Colonic mucosa (tissue), 4 donors: ENCODE measurements at regions not wholly inside any gene's neighbourhood (a gene's known extent, or its start where the extent isn't known, plus 50 kb on each side); places are given as distances from the start of the nearest gene placed in this dataset.

ENCODE experiments used
- DNase-seq: peaks from one replicate; pipeline ENCODE4 v3.0.0-alpha.2; 2020
- H3K27ac ChIP-seq: fragments of 200-600 bp; one replicate; pipeline ENCODE4 v1.8.0; 2021
- H3K27me3 ChIP-seq: fragments of 200-600 bp; one replicate; pipeline ENCODE4 v1.8.0; 2021
- H3K36me3 ChIP-seq: fragments of 200-600 bp; one replicate; pipeline ENCODE4 v1.8.0; 2021
- H3K4me1 ChIP-seq: fragments of 200-600 bp; one replicate; pipeline ENCODE4 v1.8.0; 2021; ENCODE audit warnings: mild to moderate bottlenecking
- H3K4me3 ChIP-seq: fragments of 200-600 bp; one replicate; pipeline ENCODE4 v1.8.0; 2021
- H3K9ac ChIP-seq, 2 donors: one replicate each; pipeline ENCODE4 v1.7.0; 2013; ENCODE audit warnings: control low read depth in 2 of 2, low read depth in 2 of 2, low read length in 2 of 2
- H3K9me3 ChIP-seq: fragments of 200-600 bp; one replicate; pipeline ENCODE4 v1.8.0; 2021
- intact Hi-C: fragments of 100-400 bp; cut with DNase I; formaldehyde crosslinking; loops from one replicate; pipeline ENCODE4 v1.14.1; 2022
- TF ChIP-seq, protein P1 (sequence below): fragments of 200-600 bp; IDR thresholded peaks from one replicate; pipeline ENCODE4 v1.8.0; 2022; ENCODE audit warnings: antibody characterized with exemption, mild to moderate bottlenecking
- donor health status: healthy.
- donor health status: DM: no; HTN: no; CAD: no.
- donor health status: DM: no; HTN: no; CAD: no.

DNA sequence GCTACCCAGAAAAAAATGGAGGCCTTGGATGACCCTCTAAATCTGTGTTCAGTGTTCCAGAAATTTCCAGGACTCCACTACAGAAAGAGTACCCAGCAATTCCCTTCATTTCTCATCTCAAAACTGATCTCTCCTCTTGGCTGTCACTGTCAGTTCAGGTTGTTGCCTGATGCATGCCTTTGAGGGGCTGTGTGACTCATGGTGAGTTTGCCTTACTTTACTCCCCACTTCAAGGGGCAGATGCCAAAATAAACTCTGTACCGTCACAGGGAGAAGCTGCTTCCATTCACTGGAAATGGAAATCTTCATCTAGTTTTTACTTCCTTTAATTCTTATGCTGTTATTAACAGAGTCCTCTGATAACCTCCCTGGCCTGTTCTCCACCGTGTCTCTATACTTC lies 1075.0 kb downstream of the DIAPH3 start:
- no peak for DNase-seq
- no peaks in the 10 kb centered on the region for H3K27me3 ChIP-seq
- no peaks in the 10 kb centered on the region for H3K4me1 ChIP-seq
- H3K9me3 ChIP-seq, result no peaks in the 10 kb centered on the region
- TF ChIP-seq, protein P1, sequence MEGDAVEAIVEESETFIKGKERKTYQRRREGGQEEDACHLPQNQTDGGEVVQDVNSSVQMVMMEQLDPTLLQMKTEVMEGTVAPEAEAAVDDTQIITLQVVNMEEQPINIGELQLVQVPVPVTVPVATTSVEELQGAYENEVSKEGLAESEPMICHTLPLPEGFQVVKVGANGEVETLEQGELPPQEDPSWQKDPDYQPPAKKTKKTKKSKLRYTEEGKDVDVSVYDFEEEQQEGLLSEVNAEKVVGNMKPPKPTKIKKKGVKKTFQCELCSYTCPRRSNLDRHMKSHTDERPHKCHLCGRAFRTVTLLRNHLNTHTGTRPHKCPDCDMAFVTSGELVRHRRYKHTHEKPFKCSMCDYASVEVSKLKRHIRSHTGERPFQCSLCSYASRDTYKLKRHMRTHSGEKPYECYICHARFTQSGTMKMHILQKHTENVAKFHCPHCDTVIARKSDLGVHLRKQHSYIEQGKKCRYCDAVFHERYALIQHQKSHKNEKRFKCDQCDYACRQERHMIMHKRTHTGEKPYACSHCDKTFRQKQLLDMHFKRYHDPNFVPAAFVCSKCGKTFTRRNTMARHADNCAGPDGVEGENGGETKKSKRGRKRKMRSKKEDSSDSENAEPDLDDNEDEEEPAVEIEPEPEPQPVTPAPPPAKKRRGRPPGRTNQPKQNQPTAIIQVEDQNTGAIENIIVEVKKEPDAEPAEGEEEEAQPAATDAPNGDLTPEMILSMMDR, result no peak
- H3K27ac ChIP-seq, result no peak overlapping the region
- H3K36me3 ChIP-seq, result no peaks in the 10 kb centered on the region
- no peak overlapping the region for H3K9ac ChIP-seq
- no peak overlapping the region for H3K4me3 ChIP-seq
- intact Hi-C loops, result no loop called here

- Histone ChIP-seq H3K9me3 (no peaks in the 10 kb centered on the region), H3K36me3 (no peaks in the 10 kb centered on the region), H3K9ac (no peak overlapping the region), H3K27ac (no peak overlapping the region), H3K4me1 (no peaks in the 10 kb centered on the region), H3K4me3 (no peak overlapping the region), H3K27me3 (no peaks in the 10 kb centered on the region)
- DNase-seq, result no peak
- TF ChIP-seq, protein P1, result no peak
- intact Hi-C loops, result no loop called here
These were observed 1069.5 kb downstream of the DIAPH3 start for GRCh38 chr13:59094181-59094580.

DNA sequence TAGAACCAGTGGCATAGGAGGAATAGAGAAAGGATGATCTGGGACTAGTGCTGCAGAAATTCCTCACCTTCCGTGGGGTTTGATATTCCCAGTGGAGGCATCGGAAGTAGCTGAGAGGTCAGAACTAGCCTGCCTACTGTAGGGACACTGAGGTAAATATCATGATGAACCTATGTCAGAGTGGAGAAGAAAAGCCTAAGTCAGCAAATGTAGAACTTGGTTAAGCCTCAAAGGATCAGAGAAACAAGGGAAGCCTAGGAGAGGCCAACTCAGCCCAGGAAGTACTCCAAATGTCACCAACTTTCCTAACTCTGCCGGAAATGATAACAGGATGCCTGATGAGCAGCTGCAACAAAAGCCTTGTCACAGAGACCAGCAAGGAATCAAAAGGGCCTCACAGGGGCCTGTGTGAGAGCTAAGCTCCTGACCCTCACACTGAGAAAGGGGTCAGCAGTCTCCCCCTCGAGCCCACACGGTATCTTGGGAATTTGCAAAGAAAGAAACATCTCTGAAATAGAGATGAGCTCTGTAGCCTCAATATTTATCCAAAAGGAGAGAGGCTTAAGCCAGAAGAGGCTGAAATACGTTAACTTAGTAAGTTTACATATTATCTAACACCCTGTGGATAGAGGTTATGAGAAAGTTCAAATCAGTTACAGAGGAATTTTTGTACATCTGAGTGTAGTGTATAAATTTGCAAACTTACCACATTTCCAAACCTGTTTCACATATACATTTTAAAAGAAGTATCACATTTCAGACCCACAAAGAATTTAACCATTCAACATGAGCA lies 1064.3 kb downstream of the DIAPH3 start:
- Histone ChIP-seq H3K36me3 (no peaks in the 10 kb centered on the region), H3K27ac (no peak overlapping the region), H3K4me1 (no peaks in the 10 kb centered on the region), H3K9me3 (no peaks in the 10 kb centered on the region), H3K9ac (no peak overlapping the region), H3K27me3 (no peaks in the 10 kb centered on the region), H3K4me3 (no peak overlapping the region)
- intact Hi-C loops, result no loop called here
- TF ChIP-seq, protein P1, result no peak
- DNase-seq, result no peak

DNA sequence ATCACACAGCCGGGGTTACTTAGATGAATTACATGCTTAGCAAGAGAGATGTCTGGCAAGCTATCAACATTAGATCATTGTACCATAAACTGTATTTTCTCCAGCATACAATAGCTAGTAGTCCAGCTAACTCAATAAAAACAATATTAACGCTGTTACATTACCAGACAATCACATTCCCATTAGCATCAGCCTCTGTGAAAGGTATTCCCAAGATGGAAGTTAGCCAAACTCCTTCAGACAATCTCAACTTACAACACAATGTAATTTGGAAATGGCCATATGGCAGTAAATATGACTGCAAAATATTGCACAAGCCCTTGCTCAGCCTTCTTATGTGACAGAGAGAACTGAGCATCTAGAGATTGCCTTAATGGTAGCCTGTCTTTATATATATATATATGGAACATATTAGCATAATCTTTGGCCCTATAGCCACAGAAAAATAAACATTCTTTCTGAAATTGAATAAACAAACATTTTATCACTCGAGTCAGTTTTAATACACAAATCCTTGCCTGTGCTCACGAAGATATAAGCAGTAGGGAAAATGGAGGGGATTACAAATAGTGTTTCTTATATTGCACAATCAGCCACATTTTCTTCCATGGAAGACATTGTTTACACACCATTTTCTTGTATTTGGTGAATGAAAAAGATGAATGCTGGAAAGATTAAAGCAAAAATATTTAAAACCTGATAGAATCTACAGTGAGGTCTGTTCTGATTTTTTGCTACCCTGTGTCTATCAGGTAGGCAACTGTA lies 1060.5 kb downstream of the DIAPH3 start:
- H3K36me3 ChIP-seq, result no peaks in the 10 kb centered on the region
- no peaks in the 10 kb centered on the region for H3K27me3 ChIP-seq
- TF ChIP-seq, protein P1, result no peak
- H3K4me3 ChIP-seq, result no peak overlapping the region
- no peaks in the 10 kb centered on the region for H3K9me3 ChIP-seq
- DNase-seq, result no peak
- H3K4me1 ChIP-seq, result no peaks in the 10 kb centered on the region
- H3K9ac ChIP-seq, result no peak overlapping the region
- intact Hi-C loops, result no loop called here
- H3K27ac ChIP-seq, result no peak overlapping the region

GRCh38 chr13:59111751-59112171 lies 1052.0 kb downstream of the DIAPH3 start:
- no peaks in the 10 kb centered on the region for H3K9me3 ChIP-seq
- H3K36me3 ChIP-seq, result no peaks in the 10 kb centered on the region
- DNase-seq, result no peak
- H3K4me3 ChIP-seq, result no peak overlapping the region
- H3K27ac ChIP-seq, result no peak overlapping the region
- TF ChIP-seq, protein P1, result no peak
- intact Hi-C loops, result no loop called here
- H3K27me3 ChIP-seq, result no peaks in the 10 kb centered on the region
- no peaks in the 10 kb centered on the region for H3K4me1 ChIP-seq
- no peak overlapping the region for H3K9ac ChIP-seq
